B cell (primary cell): ENCODE measurements at regions not wholly inside any gene's neighbourhood (a gene's known extent, or its start where the extent isn't known, plus 50 kb on each side); places are given as distances from the start of the nearest gene placed in this dataset.

ENCODE experiments used
- CTCF ChIP-seq: fragments of 200-600 bp; IDR thresholded peaks from one replicate; pipeline ENCODE4 v1.8.0; 2022; ENCODE audit warnings: antibody characterized with exemption, mild to moderate bottlenecking
- EZH2 ChIP-seq: IDR thresholded peaks from 2 replicates; pipeline ENCODE4 v1.6.1; 2012; ENCODE audit warnings: borderline replicate concordance, low read depth, mild to moderate bottlenecking, moderate library complexity, low read length; ENCODE audit not compliant: insufficient read depth, poor library complexity, severe bottlenecking

GRCh38 chr3:70803891-70804290 lies 491.5 kb upstream of the MDFIC2 start:
- TF ChIP-seq CTCF (no peak), EZH2 (no peak)
